OCI-LY7 (cell line): ENCODE measurements at regions not wholly inside any gene's neighbourhood (a gene's known extent, or its start where the extent isn't known, plus 50 kb on each side); places are given as distances from the start of the nearest gene placed in this dataset.

Experiments
- CTCF ChIP-seq: fragments of 200-600 bp; sonication (generic); conservative IDR thresholded peaks from 2 replicates; pipeline ENCODE4 v1.5.1; 2014; ENCODE audit warnings: mild to moderate bottlenecking, antibody characterized with exemption, low read length, moderate library complexity, mixed read lengths
- EZH2phosphoT487 ChIP-seq: fragments of 200-600 bp; sonication (generic); IDR thresholded peaks from 2 replicates; pipeline ENCODE4 v1.6.1; 2018; ENCODE audit warnings: low read depth, borderline replicate concordance, mild to moderate bottlenecking, mixed run types, antibody characterized with exemption, low read length, moderate library complexity, mixed read lengths

- TF ChIP-seq CTCF: no peak
- TF ChIP-seq EZH2phosphoT487: no peak
These were observed 120.1 kb upstream of the PTPN1 start for GRCh38 chr20:50389808-50390684.
